SK-N-MC (cell line): ENCODE measurements at regions not wholly inside any gene's neighbourhood (a gene's known extent, or its start where the extent isn't known, plus 50 kb on each side); places are given as distances from the start of the nearest gene placed in this dataset.
"Not testable (repeated sequence)": the region's sequence is repeated elsewhere in the genome, so short reads cannot be mapped to it uniquely, and the experiment has no call there.

Source experiments
- DNase-seq: peaks from one replicate; pipeline ENCODE4 v3.0.0-alpha.2; 2011; ENCODE audit warnings: low read depth, low spot score
- H3K27ac ChIP-seq: fragments of 200-600 bp; sonication (generic); 2 replicates; pipeline ENCODE4 v1.5.1; 2016; ENCODE audit warnings: mixed run types
- H3K36me3 ChIP-seq: fragments of 200-600 bp; sonication (generic); 2 replicates; pipeline ENCODE4 v1.6.1; 2017; ENCODE audit warnings: antibody characterized with exemption, low read length, mixed read lengths; ENCODE audit not compliant: insufficient read depth
- H3K4me3 ChIP-seq: fragments of 200-600 bp; sonication (generic); 2 replicates; pipeline ENCODE4 v1.5.1; 2016
- H3K9ac ChIP-seq: fragments of 200-600 bp; sonication (generic); 2 replicates; pipeline ENCODE4 v1.8.0; 2017; ENCODE audit warnings: mixed run types, mixed read lengths; ENCODE audit not compliant: insufficient read length
- H3K9me3 ChIP-seq: fragments of 200-600 bp; sonication (generic); 2 replicates; pipeline ENCODE4 v1.6.1; 2017; ENCODE audit warnings: low read depth, mild to moderate bottlenecking, antibody characterized with exemption, low read length, moderate library complexity, mixed read lengths
- EZH2 ChIP-seq: fragments of 200-600 bp; sonication (generic); IDR thresholded peaks from one replicate; pipeline ENCODE4 v1.6.1; 2017; ENCODE audit warnings: antibody characterized with exemption
- FOXP2 ChIP-seq: optimal IDR thresholded peaks from 2 replicates; pipeline ENCODE3; 2011; ENCODE audit warnings: mild to moderate bottlenecking, moderate library complexity; ENCODE audit not compliant: insufficient read depth; ENCODE audit errors: extremely low read length, control extremely low read depth
- POLR2AphosphoS5 ChIP-seq: IDR thresholded peaks from 2 replicates; pipeline ENCODE4 v1.6.1; 2012; ENCODE audit warnings: mild to moderate bottlenecking, low read depth, low read length, borderline replicate concordance

GRCh38 chr9:113738893-113739604 lies 137.1 kb upstream of the ZNF618 start:
- H3K36me3 ChIP-seq, result no peaks in the 10 kb centered on the region
- no peak overlapping the region for H3K9ac ChIP-seq
- H3K27ac ChIP-seq, result no peak overlapping the region
- DNase-seq, result no peak
- no peak overlapping the region for H3K4me3 ChIP-seq
- no peaks in the 10 kb centered on the region for H3K9me3 ChIP-seq
- no peak for TF ChIP-seq EZH2
- TF ChIP-seq FOXP2, result no peak
- TF ChIP-seq POLR2AphosphoS5, result no peak

- H3K4me3 ChIP-seq, H3K9me3 ChIP-seq, H3K27ac ChIP-seq, H3K36me3 ChIP-seq, H3K9ac ChIP-seq, DNase-seq: not testable (repeated sequence)
Observed at GRCh38 chr9:113739605-113740507, 136.3 kb upstream of the ZNF618 start.

- not testable (repeated sequence) for DNase-seq, H3K9ac ChIP-seq, H3K36me3 ChIP-seq, H3K9me3 ChIP-seq
- Histone ChIP-seq H3K4me3 (peak overlapping the region; percentile 56), H3K27ac (peak overlapping the region; percentile 67; the same call in 1 of the 2 replicates)
Observed at GRCh38 chr9:113740508-113741500, 135.3 kb upstream of the ZNF618 start.

GRCh38 chr9:113741886-113742854 lies 133.9 kb upstream of the ZNF618 start:
- peak overlapping the region; percentile 67 for H3K27ac ChIP-seq
- no peak for TF ChIP-seq FOXP2
- no peak for TF ChIP-seq EZH2
- TF ChIP-seq POLR2AphosphoS5, result no peak
- H3K36me3 ChIP-seq, result no peaks in the 10 kb centered on the region
- no peaks in the 10 kb centered on the region for H3K9me3 ChIP-seq
- peak; percentile 61 for DNase-seq
- peak overlapping the region; percentile 56 for H3K4me3 ChIP-seq
- no peak overlapping the region for H3K9ac ChIP-seq

GRCh38 chr9:113742878-113743277 lies 133.2 kb upstream of the ZNF618 start:
- DNase-seq, result no peak
- Histone ChIP-seq H3K9me3 (no peaks in the 10 kb centered on the region), H3K27ac (peak overlapping the region; percentile 67; the same call in 1 of the 2 replicates), H3K36me3 (no peaks in the 10 kb centered on the region), H3K9ac (no peak overlapping the region), H3K4me3 (peak overlapping the region; percentile 56; the same call in 1 of the 2 replicates)
- TF ChIP-seq EZH2, result no peak
- TF ChIP-seq POLR2AphosphoS5, result no peak
- TF ChIP-seq FOXP2, result no peak

- H3K4me3 ChIP-seq, result no peak overlapping the region
- no peak overlapping the region for H3K9ac ChIP-seq
- H3K9me3 ChIP-seq, result no peaks in the 10 kb centered on the region
Observed at GRCh38 chr9:113746486-113746885, 129.6 kb upstream of the ZNF618 start.

GRCh38 chr9:113748135-113748534 lies 128.0 kb upstream of the ZNF618 start:
- H3K9me3 ChIP-seq, result no peaks in the 10 kb centered on the region
- no peak overlapping the region for H3K9ac ChIP-seq
- DNase-seq, result no peak
- TF ChIP-seq POLR2AphosphoS5, result no peak
- TF ChIP-seq EZH2, result no peak
- no peak for TF ChIP-seq FOXP2
- no peaks in the 10 kb centered on the region for H3K36me3 ChIP-seq
- no peak overlapping the region for H3K27ac ChIP-seq
- H3K4me3 ChIP-seq, result no peak overlapping the region

More at GRCh38 chr9:113746486-113746885, 129.6 kb upstream of the ZNF618 start:
- no peak for TF ChIP-seq EZH2
- no peak for TF ChIP-seq FOXP2
- no peak for TF ChIP-seq POLR2AphosphoS5
- no peak overlapping the region for H3K27ac ChIP-seq
- no peaks in the 10 kb centered on the region for H3K36me3 ChIP-seq
- DNase-seq, result no peak
